IMR-90 (cell line): ENCODE measurements at regions not wholly inside any gene's neighbourhood (a gene's known extent, or its start where the extent isn't known, plus 50 kb on each side); places are given as distances from the start of the nearest gene placed in this dataset.

Experiments
- BHLHE40 ChIP-seq: fragments of 150-350 bp; IDR thresholded peaks from 2 replicates; pipeline ENCODE4 v1.6.1; 2016; ENCODE audit warnings: mild to moderate bottlenecking, low read depth, low read length
- CEBPB ChIP-seq: IDR thresholded peaks from 2 replicates; pipeline ENCODE4 v1.6.1; 2012; ENCODE audit warnings: low read depth, low read length, improper control_type of control experiment
- CHD1 ChIP-seq: IDR thresholded peaks from 2 replicates; pipeline ENCODE4 v1.6.1; 2012; ENCODE audit warnings: low read depth, low read length, improper control_type of control experiment
- MAFK ChIP-seq: IDR thresholded peaks from 2 replicates; pipeline ENCODE4 v1.6.1; 2012; ENCODE audit warnings: low read depth, low read length, improper control_type of control experiment
- MAZ ChIP-seq: IDR thresholded peaks from 2 replicates; pipeline ENCODE4 v1.6.1; 2012; ENCODE audit warnings: low read depth, mild to moderate bottlenecking, low read length, improper control_type of control experiment, moderate library complexity, borderline replicate concordance
- MXI1 ChIP-seq: IDR thresholded peaks from 2 replicates; pipeline ENCODE4 v1.6.1; 2012; ENCODE audit warnings: low read depth, mild to moderate bottlenecking, low read length, moderate library complexity, borderline replicate concordance
- NFE2L2 ChIP-seq: fragments of 150-350 bp; IDR thresholded peaks from 2 replicates; pipeline ENCODE4 v1.6.1; 2016; ENCODE audit warnings: low read depth, mild to moderate bottlenecking, low read length
- POLR2A ChIP-seq: IDR thresholded peaks from 2 replicates; pipeline ENCODE4 v1.6.1; 2012; ENCODE audit warnings: mild to moderate bottlenecking, low read depth, low read length
- RFX5 ChIP-seq: IDR thresholded peaks from 2 replicates; pipeline ENCODE4 v1.8.0; 2012; ENCODE audit warnings: low read depth, mild to moderate bottlenecking, low read length, moderate library complexity
- SMC3 ChIP-seq: fragments of 150-350 bp; IDR thresholded peaks from 2 replicates; pipeline ENCODE4 v1.6.1; 2016; ENCODE audit warnings: low read depth, mild to moderate bottlenecking, antibody characterized with exemption, low read length, moderate library complexity
- TF ChIP-seq, protein P1 (sequence below): conservative IDR thresholded peaks from 2 replicates; pipeline ENCODE4 v1.5.1; 2012; ENCODE audit warnings: mild to moderate bottlenecking, low read depth, low read length, improper control_type of control experiment
- TF ChIP-seq, protein P2 (sequence below): fragments of 150-350 bp; IDR thresholded peaks from 2 replicates; pipeline ENCODE4 v1.6.1; 2017; ENCODE audit warnings: mild to moderate bottlenecking, antibody characterized with exemption, low read length, low read depth

DNA sequence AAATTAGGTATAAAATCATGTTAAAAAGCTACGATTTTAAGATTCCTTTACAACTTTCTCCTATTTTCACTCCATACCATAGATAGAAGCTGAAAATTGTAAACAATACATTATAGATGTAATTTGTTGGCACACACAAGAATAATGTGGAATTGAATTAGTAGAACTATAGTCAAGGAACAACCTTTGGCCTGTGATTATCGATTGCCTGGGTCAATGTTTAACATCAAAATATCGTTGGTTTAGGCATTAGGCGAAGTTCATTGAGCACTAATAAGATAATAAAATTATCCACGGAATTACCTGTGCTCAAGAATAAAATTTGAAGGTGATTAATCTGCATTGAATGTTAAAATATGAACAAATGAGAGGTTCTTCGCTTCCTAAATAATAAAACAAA, 455.1 kb upstream of the ZP4 start:
- TF ChIP-seq POLR2A (no peak), MAFK (no peak), MAZ (no peak), NFE2L2 (no peak), MXI1 (no peak), CEBPB (no peak), SMC3 (no peak), RFX5 (no peak), CHD1 (no peak), BHLHE40 (no peak)
- TF ChIP-seq, protein P1, sequence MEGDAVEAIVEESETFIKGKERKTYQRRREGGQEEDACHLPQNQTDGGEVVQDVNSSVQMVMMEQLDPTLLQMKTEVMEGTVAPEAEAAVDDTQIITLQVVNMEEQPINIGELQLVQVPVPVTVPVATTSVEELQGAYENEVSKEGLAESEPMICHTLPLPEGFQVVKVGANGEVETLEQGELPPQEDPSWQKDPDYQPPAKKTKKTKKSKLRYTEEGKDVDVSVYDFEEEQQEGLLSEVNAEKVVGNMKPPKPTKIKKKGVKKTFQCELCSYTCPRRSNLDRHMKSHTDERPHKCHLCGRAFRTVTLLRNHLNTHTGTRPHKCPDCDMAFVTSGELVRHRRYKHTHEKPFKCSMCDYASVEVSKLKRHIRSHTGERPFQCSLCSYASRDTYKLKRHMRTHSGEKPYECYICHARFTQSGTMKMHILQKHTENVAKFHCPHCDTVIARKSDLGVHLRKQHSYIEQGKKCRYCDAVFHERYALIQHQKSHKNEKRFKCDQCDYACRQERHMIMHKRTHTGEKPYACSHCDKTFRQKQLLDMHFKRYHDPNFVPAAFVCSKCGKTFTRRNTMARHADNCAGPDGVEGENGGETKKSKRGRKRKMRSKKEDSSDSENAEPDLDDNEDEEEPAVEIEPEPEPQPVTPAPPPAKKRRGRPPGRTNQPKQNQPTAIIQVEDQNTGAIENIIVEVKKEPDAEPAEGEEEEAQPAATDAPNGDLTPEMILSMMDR = no peak
- TF ChIP-seq, protein P2, sequence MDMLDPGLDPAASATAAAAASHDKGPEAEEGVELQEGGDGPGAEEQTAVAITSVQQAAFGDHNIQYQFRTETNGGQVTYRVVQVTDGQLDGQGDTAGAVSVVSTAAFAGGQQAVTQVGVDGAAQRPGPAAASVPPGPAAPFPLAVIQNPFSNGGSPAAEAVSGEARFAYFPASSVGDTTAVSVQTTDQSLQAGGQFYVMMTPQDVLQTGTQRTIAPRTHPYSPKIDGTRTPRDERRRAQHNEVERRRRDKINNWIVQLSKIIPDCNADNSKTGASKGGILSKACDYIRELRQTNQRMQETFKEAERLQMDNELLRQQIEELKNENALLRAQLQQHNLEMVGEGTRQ = no peak
